GM18873 (cell line): ENCODE measurements at regions not wholly inside any gene's neighbourhood (a gene's known extent, or its start where the extent isn't known, plus 50 kb on each side); places are given as distances from the start of the nearest gene placed in this dataset.

ENCODE experiments used
- ATAC-seq: cut with Tn5 transposase; IDR thresholded peaks from one replicate; pipeline ENCODE4 v1.9.1; 2021; ENCODE audit warnings: mild to moderate bottlenecking, moderate library complexity, moderate number of reproducible peaks; ENCODE audit not compliant: unreplicated experiment, low FRiP score

DNA sequence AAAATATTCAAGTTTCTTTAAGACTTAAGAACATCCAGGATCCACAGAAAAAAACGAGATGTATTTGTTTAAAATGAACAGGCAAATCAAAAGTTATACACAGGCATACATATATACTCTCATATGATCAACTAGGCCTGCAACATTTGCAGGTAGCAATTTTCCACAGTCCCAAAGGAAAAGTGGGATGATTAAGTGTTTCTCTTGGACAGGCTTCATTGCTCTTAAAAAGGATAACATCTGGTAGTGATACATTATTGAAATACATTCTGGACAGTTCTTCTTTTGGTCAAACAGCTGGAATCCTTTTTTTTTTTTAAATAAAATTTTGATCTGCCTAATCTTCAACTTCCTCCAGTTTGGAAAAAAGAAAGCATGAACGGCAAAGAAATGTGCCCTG, 114.8 kb upstream of the TDRD3 start:
- no peak for ATAC-seq

DNA sequence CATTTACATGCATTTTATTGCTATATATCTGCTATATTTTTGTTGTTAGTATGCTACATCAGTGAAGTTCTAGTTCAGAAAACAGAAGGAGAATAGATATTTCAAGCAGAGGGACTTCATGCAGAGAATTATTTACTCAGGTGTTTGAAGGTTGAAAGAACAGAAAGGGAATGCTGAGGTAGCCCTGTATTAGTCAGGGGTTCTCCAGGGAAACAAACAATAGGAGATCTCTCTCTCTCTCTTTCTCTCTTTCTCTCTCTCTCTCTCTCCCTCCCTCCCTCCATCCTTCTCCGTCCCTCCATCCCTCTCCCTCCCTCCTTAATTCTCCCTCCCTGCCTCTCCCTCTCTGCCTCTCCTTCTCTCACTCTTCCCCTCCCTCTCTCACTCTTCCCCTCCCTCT, 114.3 kb upstream of the TDRD3 start:
- ATAC-seq: no peak

DNA sequence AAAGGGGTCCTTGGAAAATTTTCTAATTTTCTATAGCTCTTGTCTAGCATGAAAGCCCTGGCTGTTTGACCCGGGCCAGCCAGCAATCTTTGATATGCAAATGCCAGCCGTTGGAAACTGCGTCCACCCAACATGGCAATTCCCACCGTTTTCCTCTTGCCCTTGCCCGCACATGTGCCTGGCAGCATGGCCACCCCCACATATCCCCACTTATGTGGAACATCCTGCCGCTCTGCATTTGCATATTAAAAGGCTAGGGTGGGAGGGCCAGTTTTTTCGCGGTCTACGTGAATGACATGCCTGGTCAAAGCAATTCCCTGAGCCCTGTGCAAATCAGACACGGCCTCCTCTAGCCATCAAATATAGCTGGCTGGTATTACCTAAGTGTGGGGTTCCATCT, 110.3 kb upstream of the TDRD3 start:
- no peak for ATAC-seq

DNA sequence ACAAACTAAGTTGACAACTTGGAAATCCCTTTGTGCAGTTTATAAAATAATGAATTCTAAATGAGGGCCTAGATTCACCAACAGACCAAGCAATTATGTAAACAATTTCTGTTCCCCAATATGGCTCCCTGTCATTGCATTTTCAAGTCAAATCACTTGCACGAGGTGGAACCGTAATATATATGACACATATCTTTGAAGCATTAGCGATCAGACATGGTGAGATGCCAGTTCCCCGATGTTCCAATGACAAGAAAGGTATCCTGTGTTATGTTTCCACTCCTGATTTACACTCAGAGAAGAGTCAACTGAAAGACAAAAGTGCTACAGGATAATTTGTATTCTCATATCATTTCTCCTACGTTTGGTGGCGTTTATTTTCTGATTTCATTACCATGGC, 108.5 kb upstream of the TDRD3 start:
- ATAC-seq: no peak

DNA sequence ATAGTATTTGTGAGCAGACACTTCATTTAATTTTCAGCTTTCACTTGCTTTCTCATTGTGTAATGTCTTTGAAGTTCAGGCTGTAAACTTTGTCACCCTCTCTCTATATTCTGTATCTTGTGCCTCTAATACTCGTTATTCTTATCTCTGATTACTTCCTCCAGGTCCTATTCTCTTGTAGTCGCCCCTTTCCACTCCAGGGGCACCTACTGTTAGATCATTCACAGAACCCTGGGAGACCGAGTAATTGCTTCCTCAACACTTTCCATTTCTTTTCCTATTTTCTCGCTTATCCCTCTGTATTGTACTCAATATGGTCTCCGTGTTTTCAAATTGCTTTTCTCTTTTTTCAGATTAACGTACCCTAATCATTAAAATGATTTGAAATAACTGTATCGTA, 93.9 kb upstream of the TDRD3 start:
- no peak for ATAC-seq

DNA sequence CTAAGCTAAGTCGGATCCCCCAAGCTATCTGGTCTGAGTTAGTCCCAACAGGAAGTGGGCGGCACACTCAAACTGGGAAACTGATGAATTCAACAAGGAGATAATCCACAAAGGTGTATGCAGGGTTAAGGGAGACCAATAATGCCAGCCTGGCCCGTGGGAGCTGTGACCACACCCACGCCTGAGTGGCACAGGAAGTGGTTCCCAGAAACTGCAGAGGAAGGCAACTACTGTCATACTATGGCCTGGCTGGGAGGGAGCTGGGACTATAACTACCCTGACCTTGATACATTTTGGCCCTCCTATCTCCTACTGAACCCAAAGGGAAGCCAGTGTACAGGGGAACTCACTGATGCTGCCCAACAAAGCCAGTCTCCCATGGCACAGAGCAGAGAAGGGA, 85.5 kb upstream of the TDRD3 start:
- no peak for ATAC-seq

DNA sequence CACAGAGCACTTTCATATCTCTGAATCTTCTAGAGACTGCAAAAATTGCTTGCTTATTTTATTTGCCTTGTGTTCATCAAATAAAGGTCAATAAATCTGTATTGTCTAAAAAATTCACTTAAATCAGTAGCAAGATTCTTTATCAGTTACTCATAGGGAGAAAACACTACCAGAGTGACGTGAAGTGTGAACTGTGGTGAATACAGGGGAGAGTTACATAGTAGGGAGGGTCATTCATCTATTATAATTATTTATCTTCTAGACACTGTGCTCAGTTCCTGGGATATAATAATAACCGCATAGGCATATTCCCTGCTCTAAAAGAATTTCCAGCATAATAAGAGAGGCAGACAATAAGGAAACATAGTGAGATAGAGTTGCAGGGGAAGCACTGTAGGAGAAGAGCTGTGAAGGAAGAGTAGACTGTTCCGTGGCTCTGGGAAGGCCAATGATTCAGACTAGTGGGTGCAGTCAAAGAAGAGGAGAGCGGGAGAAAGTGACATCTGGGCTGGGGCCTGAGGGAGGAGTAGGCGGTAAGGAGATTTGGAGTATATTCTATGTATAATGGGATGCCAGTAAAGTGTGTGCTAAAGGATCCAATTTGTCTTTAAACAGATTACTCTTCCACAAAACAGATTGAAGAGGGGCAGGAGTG, 84.0 kb upstream of the TDRD3 start:
- ATAC-seq: no peak

DNA sequence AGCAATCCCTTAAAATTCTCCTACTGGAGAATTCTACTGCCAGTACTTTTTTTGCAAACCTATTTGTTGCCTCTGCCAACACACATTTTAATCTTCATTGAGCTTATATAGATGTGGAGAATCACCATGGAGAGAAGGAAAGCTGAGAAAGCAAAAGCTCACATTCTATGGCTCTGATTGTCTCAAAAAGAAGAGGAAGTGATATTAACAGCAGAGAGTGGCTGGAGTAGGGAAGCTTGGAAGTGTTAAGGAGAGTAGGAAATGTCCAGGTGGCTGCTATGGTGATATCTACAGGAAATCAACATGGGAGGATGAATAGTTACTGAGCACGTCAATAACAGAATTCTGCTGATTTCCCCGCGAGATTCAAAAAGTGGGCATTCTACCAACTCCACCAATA, 78.8 kb upstream of the TDRD3 start:
- no peak for ATAC-seq

DNA sequence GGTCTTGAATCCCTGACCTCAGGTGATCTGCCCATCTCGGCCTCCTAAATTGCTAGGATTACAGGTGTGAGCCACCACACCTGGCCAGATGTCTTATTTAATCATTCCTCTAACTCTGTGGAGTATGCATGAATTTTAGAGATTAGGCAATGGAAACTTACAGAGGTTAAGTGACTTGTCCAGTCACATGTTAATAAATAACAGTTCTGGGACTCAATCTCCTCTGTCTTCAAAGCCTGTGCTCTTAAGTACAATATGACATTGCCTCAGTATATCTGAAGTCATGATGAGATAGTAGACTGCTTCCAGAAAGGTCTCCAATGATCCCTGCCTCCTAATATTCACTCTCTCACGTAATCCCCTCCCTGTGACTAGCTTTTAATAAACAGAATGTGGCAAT, 72.9 kb upstream of the TDRD3 start:
- no peak for ATAC-seq

DNA sequence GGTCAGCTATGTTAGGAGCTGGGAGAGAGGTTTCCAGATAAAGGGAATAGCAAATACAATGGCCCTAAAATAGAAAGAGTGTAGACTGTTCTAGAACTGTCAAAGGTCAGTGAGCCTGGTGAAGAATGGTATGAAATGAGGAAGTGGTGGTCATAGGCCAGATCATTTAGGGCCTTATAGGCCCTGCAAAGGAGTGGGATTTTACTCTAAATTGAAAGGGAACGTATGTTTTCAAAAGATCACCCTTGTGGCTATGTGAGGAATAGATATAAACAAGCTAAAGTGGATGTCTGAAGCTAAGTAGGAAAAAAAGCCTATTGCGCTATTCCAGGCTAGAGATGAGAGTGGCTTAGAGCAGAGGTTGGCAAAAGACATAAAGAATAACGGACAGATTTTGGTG, 70.7 kb upstream of the TDRD3 start:
- no peak for ATAC-seq

DNA sequence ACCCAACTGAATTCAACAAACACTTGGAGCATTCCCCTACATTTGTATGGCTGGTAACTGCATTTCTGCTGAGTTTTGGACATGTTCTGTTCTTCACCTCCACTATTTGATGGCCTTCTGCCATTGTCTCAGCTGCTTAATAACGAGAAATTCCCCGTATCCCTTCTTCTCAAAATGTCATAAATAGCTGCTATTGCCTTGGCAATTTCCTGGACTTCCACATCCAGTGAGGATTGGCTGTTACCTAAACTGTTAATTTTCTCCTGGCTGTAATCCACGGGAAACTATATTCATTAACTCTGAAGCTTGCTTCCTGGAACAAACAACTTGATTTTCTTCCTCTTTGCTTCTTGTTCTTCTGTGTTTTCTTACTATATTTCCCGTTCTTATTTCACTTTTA, 69.5 kb upstream of the TDRD3 start:
- no peak for ATAC-seq

DNA sequence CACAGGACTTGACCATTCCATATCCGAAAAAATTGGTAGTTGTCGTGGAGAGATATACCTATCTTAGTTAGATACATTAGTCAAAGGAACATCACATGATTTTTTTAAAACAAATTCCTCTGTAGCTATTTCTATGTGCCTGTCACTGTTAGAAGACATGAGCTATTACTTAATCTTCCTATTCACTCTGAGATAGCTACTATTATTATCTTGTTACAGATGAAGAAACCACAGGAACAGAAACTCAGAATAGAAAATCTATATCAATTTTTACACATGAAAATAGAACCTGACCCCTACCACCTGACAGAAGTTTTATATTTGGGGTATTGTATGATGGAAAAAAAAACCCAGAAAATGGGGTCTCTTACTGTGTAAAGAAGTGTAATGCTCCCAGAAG, 68.9 kb upstream of the TDRD3 start:
- ATAC-seq: no peak

DNA sequence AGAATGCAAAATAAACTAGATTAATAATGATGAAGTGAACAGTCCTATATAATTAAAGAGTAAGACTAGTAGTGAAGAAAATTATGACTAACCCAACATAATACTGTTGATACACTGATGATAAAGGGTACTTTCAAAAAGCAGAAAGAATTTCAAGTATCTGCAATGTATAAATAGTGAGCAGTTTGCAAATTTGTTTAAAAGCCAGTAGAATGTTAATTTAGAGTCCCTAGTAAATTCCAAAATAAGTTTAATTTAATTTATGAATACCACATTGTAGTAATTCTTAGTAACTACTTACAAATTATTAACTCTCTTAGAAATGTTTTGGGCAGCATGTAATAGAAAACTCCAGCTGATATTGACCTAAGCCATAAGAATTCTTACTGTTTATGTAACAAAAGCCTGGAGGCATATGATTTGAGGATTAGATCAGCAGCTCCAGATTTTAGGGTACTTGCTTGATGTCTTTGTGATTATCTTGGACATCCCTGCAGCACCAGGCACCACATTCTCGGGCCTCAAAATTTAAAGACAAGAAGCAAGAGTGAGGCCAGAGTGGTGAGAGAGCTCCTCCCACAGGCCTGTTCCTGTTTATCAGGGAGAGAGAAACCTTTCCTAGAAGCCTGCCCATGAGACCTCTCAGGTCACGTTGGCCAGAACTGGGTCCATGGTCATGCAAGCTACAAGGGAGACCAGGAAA, 67.6 kb upstream of the TDRD3 start:
- ATAC-seq: peak; percentile 53

DNA sequence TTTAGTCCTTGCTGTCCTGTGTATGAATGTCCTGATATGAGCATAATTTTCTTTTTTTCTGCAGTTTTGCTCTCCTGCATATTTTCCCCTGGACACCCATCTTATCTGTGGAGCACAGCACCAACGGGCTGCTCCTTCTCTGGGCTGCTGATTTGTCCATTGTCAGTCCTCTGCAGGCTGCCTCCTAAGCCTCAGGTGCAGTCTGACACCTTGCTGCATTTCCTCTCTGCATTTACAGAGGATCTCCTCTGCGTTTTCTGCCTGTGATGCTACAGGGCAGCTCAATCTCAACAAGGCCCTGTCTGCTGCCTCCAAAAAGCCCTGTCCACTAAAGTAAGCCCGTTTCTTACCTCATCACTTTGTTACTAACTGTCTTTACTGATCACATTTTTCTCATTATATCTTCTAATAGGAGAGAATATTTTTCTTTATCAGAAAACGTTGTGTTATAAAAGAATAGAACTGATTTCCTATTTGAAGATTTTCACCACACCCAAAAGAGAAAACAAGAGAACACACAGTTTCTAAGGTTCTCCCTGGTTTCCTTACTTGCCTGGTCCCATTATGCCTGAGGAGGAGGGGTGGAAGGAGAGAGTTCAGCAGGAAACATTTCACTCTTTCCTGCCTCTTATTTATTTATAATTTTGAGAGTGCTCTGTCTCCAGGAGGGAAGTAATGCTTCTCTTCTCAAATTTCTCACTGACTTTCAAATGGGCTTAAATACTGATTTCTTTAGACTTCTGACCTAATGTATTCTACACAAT, 65.6 kb upstream of the TDRD3 start:
- no peak for ATAC-seq

DNA sequence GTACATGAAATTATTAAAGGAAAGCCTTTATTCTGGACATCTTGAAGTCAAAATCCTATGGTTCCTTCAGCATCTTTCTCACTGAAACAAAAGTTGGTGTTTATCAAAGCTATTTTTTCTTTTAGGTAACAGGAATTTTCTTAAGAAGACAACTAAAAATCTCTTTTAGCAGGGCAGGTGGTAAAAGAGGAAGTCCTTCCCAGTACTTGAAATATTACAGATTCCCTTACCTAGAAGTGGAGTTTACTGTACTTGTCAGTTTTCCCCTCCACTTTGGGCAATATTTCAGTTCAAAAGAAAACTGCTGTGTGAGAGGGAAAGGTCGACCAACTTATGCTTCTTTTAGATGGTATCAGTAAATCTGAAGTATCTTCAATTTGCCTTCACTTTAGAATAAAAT, 64.3 kb upstream of the TDRD3 start:
- no peak for ATAC-seq

DNA sequence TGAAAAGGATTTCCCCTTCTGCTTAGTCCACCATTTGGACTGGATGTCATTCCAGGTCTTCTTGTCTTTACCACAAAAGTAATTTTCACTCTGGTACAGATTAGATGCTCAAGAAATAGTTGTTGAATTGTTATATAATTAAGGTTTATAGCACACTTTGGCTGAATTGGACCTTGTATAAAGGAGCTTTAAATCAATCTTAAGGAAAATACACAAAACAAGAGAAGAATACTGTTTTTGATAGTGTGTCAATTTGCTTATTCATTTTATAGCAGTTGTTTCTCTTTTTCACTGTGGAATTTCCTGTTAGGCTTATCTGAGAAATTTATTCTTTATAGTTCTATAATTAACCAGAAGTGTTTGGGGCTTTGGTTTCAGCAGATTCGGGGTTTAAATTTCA, 62.7 kb upstream of the TDRD3 start:
- no peak for ATAC-seq

DNA sequence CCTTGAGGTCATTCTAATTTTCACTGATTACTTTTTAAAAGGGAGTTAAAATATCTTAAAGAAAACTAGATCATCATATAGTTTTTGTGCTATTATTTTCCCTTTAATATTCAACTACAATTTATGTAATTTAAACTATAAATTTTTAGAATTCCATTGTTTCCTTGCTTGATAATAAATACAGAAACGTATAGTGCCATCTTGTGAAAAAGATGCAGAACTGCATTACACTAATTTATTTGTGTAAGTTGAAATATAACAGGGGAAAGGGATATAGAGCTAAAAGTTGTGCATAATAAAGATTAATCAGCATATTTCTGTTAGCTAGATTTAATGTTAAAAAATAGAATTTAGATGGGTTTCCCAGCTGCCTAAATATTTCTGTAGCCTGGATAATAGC, 61.5 kb upstream of the TDRD3 start:
- no peak for ATAC-seq

DNA sequence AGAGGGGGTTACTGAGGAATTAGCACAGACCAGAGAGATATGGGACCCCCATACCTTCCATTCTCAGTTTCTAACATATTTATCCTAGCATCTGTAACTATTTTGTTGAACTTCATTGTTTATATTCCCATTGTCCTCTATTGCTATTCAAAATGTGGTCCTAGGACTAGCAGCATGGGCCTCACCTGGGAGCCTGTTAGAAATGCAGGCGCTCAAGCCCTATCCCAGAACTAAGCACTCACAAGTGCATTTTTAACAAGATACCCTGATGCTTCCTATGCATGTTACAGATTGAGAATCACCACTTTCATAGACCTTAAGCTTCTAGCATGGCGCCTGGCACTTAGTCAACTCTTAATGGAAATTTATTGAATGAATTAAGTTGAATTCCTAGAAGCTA, 58.3 kb upstream of the TDRD3 start:
- ATAC-seq: no peak

DNA sequence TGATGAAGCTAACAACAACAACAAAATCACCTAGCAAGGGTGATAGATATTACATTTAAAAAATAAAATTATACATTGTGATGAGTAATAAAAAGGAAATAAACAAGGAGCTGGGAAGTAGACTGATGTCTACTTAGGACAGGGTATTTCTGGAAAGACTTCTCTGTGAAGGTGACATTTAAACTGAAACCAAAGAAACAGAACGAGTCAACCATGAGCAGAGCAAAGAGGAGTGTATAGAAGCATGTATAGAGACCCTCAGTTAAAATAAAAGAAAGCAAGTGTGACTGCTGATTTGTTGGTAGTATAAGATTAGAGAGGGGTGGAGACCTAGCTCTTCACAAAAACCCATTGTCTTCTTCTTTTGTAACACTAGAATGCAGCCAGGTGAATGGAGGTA, 53.0 kb upstream of the TDRD3 start:
- no peak for ATAC-seq

DNA sequence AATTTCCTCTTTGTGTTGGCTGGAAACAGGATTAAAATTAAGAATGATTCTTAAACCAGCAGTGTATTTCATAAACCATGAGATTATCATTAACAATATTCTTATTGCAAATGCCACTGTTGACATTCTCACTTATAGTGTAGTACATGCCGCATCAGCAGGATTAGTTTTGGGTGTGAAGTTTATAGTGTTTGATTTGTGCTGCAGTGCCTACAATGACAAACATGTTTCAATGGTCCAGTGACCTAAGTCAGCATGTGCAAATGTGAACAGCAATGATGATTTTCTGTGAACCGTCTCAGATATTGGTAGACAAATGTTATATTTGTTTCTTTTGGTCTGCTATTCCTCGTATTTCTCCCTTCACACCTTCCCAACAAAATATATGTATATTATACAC, 49.8 kb upstream of the TDRD3 start:
- ATAC-seq: no peak
